HFFc6 (cell line): ENCODE measurements at regions not wholly inside any gene's neighbourhood (a gene's known extent, or its start where the extent isn't known, plus 50 kb on each side); places are given as distances from the start of the nearest gene placed in this dataset.

Experiments
- DNase-seq: peaks from one replicate; pipeline ENCODE4 v3.0.0-alpha.2; 2018
- H3K27ac Mint-ChIP-seq: 2 replicates; pipeline ENCODE4 v1.8.0; 2020; ENCODE audit warnings: mild to moderate bottlenecking, mixed read lengths
- H3K27me3 Mint-ChIP-seq: 2 replicates; pipeline ENCODE4 v1.8.0; 2021; ENCODE audit warnings: mild to moderate bottlenecking, moderate library complexity, mixed read lengths; ENCODE audit not compliant: insufficient read depth
- H3K36me3 Mint-ChIP-seq: 2 replicates; pipeline ENCODE4 v1.8.0; 2021; ENCODE audit warnings: low read depth, mixed read lengths
- H3K4me1 Mint-ChIP-seq: 2 replicates; pipeline ENCODE4 v1.8.0; 2020; ENCODE audit warnings: low read depth, mixed read lengths
- H3K4me3 Mint-ChIP-seq: 2 replicates; pipeline ENCODE4 v1.8.0; 2020; ENCODE audit warnings: mild to moderate bottlenecking, moderate library complexity, mixed read lengths
- H3K9me3 Mint-ChIP-seq: 2 replicates; pipeline ENCODE4 v1.8.0; 2020; ENCODE audit warnings: mild to moderate bottlenecking, mixed read lengths
- CTCF ChIP-seq: fragments of 200-600 bp; sonication (generic); IDR thresholded peaks from 2 replicates; pipeline ENCODE4 v1.5.0; 2021; ENCODE audit warnings: antibody characterized with exemption, mild to moderate bottlenecking

- H3K4me3 Mint-ChIP-seq = no peak overlapping the region
- H3K4me1 Mint-ChIP-seq = no peaks in the 10 kb centered on the region
- H3K9me3 Mint-ChIP-seq = peaks cover 16% of the 10 kb centered on the region
- TF ChIP-seq CTCF = no peak
- no peak for DNase-seq
- no peaks in the 10 kb centered on the region for H3K36me3 Mint-ChIP-seq
- no peak overlapping the region for H3K27ac Mint-ChIP-seq
- no peaks in the 10 kb centered on the region for H3K27me3 Mint-ChIP-seq
These were observed 282.5 kb upstream of the RASGEF1B start for GRCh38 chr4:81754169-81754568.

GRCh38 chr4:81751531-81752289 lies 280.0 kb upstream of the RASGEF1B start:
- Mint-ChIP-seq H3K4me1 (no peaks in the 10 kb centered on the region), H3K36me3 (no peaks in the 10 kb centered on the region), H3K27me3 (no peaks in the 10 kb centered on the region), H3K9me3 (peaks cover 15% of the 10 kb centered on the region), H3K27ac (no peak overlapping the region), H3K4me3 (no peak overlapping the region)
- no peak for TF ChIP-seq CTCF
- DNase-seq = no peak

GRCh38 chr4:81747242-81747930 lies 275.7 kb upstream of the RASGEF1B start:
- TF ChIP-seq CTCF = no peak
- Mint-ChIP-seq H3K27me3 (0 out of 2 replicates have a peak, but pooled peaks cover 3% of the 10 kb centered on the region), H3K9me3 (peaks cover 16% of the 10 kb centered on the region), H3K27ac (no peak overlapping the region), H3K4me1 (no peaks in the 10 kb centered on the region), H3K36me3 (no peaks in the 10 kb centered on the region), H3K4me3 (no peak overlapping the region)
- no peak for DNase-seq

- Mint-ChIP-seq H3K4me3 (no peak overlapping the region), H3K27me3 (0 out of 2 replicates have a peak, but pooled peaks cover 3% of the 10 kb centered on the region), H3K36me3 (no peaks in the 10 kb centered on the region), H3K4me1 (no peaks in the 10 kb centered on the region), H3K9me3 (peaks cover 16% of the 10 kb centered on the region), H3K27ac (no peak overlapping the region)
- no peak for DNase-seq
- no peak for TF ChIP-seq CTCF
These were observed 275.1 kb upstream of the RASGEF1B start for GRCh38 chr4:81746773-81747172.

- TF ChIP-seq CTCF = no peak
- H3K27me3 Mint-ChIP-seq = 0 out of 2 replicates have a peak, but pooled peaks cover 3% of the 10 kb centered on the region
- no peak overlapping the region for H3K27ac Mint-ChIP-seq
- DNase-seq = no peak
- H3K9me3 Mint-ChIP-seq = peaks cover 16% of the 10 kb centered on the region
- no peak overlapping the region for H3K4me3 Mint-ChIP-seq
- no peaks in the 10 kb centered on the region for H3K4me1 Mint-ChIP-seq
- H3K36me3 Mint-ChIP-seq = no peaks in the 10 kb centered on the region
These were observed 274.4 kb upstream of the RASGEF1B start for GRCh38 chr4:81746071-81746470.
